ENCODE measurements at regions not wholly inside any gene's neighbourhood (a gene's known extent, or its start where the extent isn't known, plus 50 kb on each side); places are given as distances from the start of the nearest gene placed in this dataset.

DNA sequence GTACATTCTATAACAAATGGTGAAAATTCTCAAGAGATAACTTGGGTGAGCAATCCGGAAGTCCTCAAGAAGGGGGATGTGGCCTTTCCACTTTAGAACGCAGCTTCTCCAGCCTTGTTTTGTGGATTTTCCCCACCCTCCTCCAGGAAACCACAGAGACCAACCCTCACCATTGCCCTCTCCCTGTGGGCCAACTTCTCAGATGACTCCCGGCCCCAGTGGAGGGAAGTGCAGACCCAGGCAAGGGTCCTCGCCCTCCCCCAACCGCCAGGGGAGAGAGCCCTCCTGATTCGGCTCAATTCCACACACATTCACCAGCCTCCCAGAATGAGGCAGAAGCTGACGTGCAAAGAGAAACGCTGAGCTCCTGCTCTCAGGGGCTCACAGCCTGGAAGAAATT, 277.2 kb downstream of the EIPR1 start:
- H3K4me2 ChIP-seq: no peak overlapping the region
- no peak overlapping the region for H2AFZ ChIP-seq (replicated peaks)
- no peak overlapping the region for H3K27ac ChIP-seq
- H4K20me1 ChIP-seq (ENCODE audit: low read depth): no peaks in the 10 kb centered on the region
- Mint-ChIP-seq H3K9me3 (peaks cover 3% of the 10 kb centered on the region), H3K4me3 (no peak overlapping the region), H3K4me1 (peaks cover 36% of the 10 kb centered on the region), H3K36me3 (no peaks in the 10 kb centered on the region), H3K27me3 (ENCODE audit: insufficient read depth, low read depth) (peaks cover 4% of the 10 kb centered on the region), H3K27ac (no peak overlapping the region)
- H3K9ac ChIP-seq: no peak overlapping the region
- DNase-seq (ENCODE audit: low spot score): no peak
- H3F3A ChIP-seq (ENCODE audit: low read depth): no peaks in the 10 kb centered on the region
- no peaks in the 10 kb centered on the region for H3K79me2 ChIP-seq (ENCODE audit: low read depth)
- no peak for TF ChIP-seq EZH2phosphoT487 (IDR thresholded peaks at IDR 0.05)
- TF ChIP-seq, protein P1, sequence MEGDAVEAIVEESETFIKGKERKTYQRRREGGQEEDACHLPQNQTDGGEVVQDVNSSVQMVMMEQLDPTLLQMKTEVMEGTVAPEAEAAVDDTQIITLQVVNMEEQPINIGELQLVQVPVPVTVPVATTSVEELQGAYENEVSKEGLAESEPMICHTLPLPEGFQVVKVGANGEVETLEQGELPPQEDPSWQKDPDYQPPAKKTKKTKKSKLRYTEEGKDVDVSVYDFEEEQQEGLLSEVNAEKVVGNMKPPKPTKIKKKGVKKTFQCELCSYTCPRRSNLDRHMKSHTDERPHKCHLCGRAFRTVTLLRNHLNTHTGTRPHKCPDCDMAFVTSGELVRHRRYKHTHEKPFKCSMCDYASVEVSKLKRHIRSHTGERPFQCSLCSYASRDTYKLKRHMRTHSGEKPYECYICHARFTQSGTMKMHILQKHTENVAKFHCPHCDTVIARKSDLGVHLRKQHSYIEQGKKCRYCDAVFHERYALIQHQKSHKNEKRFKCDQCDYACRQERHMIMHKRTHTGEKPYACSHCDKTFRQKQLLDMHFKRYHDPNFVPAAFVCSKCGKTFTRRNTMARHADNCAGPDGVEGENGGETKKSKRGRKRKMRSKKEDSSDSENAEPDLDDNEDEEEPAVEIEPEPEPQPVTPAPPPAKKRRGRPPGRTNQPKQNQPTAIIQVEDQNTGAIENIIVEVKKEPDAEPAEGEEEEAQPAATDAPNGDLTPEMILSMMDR (IDR thresholded peaks at IDR 0.05): no peak
- no peak for TF ChIP-seq EZH2 (IDR thresholded peaks at IDR 0.05)
- H3K4me1 ChIP-seq: peaks cover 12% of the 10 kb centered on the region
- H3K27me3 ChIP-seq: no peaks in the 10 kb centered on the region
- no peaks in the 10 kb centered on the region for H3K36me3 ChIP-seq
- H3K9me3 ChIP-seq (ENCODE audit: low read depth): no peaks in the 10 kb centered on the region
- H3K4me3 ChIP-seq: no peak overlapping the region

GRCh38 chr2:3099860-3100234, 277.8 kb downstream of the EIPR1 start:
- peaks cover 6% of the 10 kb centered on the region for H3K27me3 Mint-ChIP-seq (ENCODE audit: insufficient read depth, low read depth)
- H3K4me1 ChIP-seq: peaks cover 9% of the 10 kb centered on the region
- no peak for TF ChIP-seq EZH2 (IDR thresholded peaks at IDR 0.05)
- TF ChIP-seq, protein P1 (IDR thresholded peaks at IDR 0.05): no peak
- TF ChIP-seq EZH2phosphoT487 (IDR thresholded peaks at IDR 0.05): no peak

GRCh38 chr2:3099145-3099859, 278.3 kb downstream of the EIPR1 start:
- no peaks in the 10 kb centered on the region for H4K20me1 ChIP-seq (ENCODE audit: low read depth)
- TF ChIP-seq EZH2 (IDR thresholded peaks at IDR 0.05) (no peak), EZH2phosphoT487 (IDR thresholded peaks at IDR 0.05) (no peak)
- TF ChIP-seq, protein P1 (IDR thresholded peaks at IDR 0.05): no peak
- H3K36me3 Mint-ChIP-seq: no peaks in the 10 kb centered on the region
- H2AFZ ChIP-seq (replicated peaks): no peak overlapping the region
- peak overlapping the region; percentile 80 for H3K27ac Mint-ChIP-seq
- DNase-seq (ENCODE audit: low spot score): no peak
- H3F3A ChIP-seq (ENCODE audit: low read depth): no peaks in the 10 kb centered on the region
- H3K9ac ChIP-seq: no peak overlapping the region
- H3K27me3 ChIP-seq: no peaks in the 10 kb centered on the region
- no peak overlapping the region for H3K27ac ChIP-seq
- H3K27me3 Mint-ChIP-seq (ENCODE audit: insufficient read depth, low read depth): peaks cover 5% of the 10 kb centered on the region
- H3K4me1 ChIP-seq: peaks cover 3% of the 10 kb centered on the region
- no peak overlapping the region for H3K4me2 ChIP-seq
- no peak overlapping the region for H3K4me3 Mint-ChIP-seq
- H3K9me3 ChIP-seq (ENCODE audit: low read depth): no peaks in the 10 kb centered on the region
- H3K79me2 ChIP-seq (ENCODE audit: low read depth): no peaks in the 10 kb centered on the region
- no peaks in the 10 kb centered on the region for H3K36me3 ChIP-seq
- peaks cover 3% of the 10 kb centered on the region for H3K9me3 Mint-ChIP-seq
- no peak overlapping the region for H3K4me3 ChIP-seq
- peaks cover 25% of the 10 kb centered on the region for H3K4me1 Mint-ChIP-seq

More at GRCh38 chr2:3099860-3100234, 277.8 kb downstream of the EIPR1 start:
- no peaks in the 10 kb centered on the region for H3K36me3 ChIP-seq
- H3K27me3 ChIP-seq: no peaks in the 10 kb centered on the region
- no peak overlapping the region for H3K4me2 ChIP-seq
- Mint-ChIP-seq H3K9me3 (peaks cover 3% of the 10 kb centered on the region), H3K4me1 (peaks cover 30% of the 10 kb centered on the region), H3K36me3 (no peaks in the 10 kb centered on the region), H3K27ac (peak overlapping the region; percentile 80), H3K4me3 (no peak overlapping the region)
- DNase-seq (ENCODE audit: low spot score): no peak
- H3K4me3 ChIP-seq: no peak overlapping the region
- H3K9ac ChIP-seq: no peak overlapping the region
- no peaks in the 10 kb centered on the region for H3K9me3 ChIP-seq (ENCODE audit: low read depth)
- no peak overlapping the region for H2AFZ ChIP-seq (replicated peaks)
- no peaks in the 10 kb centered on the region for H3F3A ChIP-seq (ENCODE audit: low read depth)
- H3K79me2 ChIP-seq (ENCODE audit: low read depth): no peaks in the 10 kb centered on the region
- no peak overlapping the region for H3K27ac ChIP-seq
- no peaks in the 10 kb centered on the region for H4K20me1 ChIP-seq (ENCODE audit: low read depth)
